HG03045 (cell line): ENCODE measurements at regions not wholly inside any gene's neighbourhood (a gene's known extent, or its start where the extent isn't known, plus 50 kb on each side); places are given as distances from the start of the nearest gene placed in this dataset.
"Not testable (repeated sequence)": the region's sequence is repeated elsewhere in the genome, so short reads cannot be mapped to it uniquely, and the experiment has no call there.

ENCODE experiments used
- ATAC-seq: cut with Tn5 transposase; IDR thresholded peaks from one replicate; pipeline ENCODE4 v1.9.1; 2021; ENCODE audit warnings: mild to moderate bottlenecking, moderate library complexity; ENCODE audit not compliant: unreplicated experiment

DNA sequence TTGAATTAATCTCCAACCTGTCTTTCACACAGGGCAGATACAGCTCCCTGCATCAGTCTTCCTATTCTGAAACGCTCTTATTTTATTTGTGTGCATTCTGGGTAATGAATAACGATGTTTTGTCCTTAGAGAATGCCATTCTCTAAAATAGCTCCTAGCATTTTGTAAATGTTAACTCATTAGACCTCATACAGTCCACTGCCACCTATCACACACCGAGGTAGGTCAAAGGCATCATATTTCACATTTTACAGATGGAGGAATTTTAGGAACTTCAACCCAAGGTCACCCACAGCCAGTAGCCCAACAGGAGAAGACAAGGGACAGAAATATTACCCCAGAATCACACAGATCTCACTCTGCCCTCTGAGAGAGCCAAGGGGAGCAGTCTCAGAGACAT is 455.4 kb upstream of the GYPC start:
- ATAC-seq: no peak

DNA sequence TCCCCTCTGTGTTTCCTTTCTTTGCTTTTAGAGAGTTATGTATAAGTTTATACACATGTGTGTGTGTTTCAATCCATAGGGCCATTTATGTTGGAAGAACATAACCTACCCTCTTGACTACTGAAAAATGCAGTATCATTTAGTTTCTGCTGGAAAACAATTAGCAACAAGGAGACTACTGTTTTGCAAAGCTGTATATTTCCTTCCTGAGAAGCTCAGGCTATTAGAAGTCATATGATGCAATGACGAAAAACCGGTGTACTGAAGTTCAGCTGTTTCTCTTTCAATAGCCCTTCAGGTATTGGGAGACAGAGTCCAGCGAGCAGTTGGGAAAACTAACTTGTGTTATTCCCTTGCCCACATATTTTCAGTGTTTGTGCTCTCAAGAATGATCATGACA is 447.7 kb upstream of the GYPC start:
- no peak for ATAC-seq

GRCh38 chr2:126212735-126213134 is 443.2 kb upstream of the GYPC start:
- no peak for ATAC-seq

GRCh38 chr2:126219081-126219480 is 436.9 kb upstream of the GYPC start:
- no peak for ATAC-seq

DNA sequence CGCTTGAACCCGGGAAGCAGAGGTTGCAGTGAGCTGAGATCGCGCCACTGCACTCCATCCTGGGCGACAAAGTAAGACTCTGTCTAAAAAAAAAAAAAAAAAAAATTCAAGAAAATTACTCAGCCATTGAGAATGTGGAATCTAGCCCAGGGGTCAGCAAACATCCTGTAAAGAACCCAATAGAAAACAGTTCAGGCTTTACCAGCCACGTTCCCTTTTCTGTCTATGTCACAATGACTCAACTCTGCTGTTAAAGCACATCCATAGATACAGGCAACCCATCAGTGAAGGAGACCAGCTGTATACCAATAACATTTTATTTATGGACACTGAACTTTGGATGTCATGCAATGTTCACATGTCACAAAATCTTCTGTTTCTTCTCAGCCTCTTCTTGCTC is 435.6 kb upstream of the GYPC start:
- no peak for ATAC-seq

DNA sequence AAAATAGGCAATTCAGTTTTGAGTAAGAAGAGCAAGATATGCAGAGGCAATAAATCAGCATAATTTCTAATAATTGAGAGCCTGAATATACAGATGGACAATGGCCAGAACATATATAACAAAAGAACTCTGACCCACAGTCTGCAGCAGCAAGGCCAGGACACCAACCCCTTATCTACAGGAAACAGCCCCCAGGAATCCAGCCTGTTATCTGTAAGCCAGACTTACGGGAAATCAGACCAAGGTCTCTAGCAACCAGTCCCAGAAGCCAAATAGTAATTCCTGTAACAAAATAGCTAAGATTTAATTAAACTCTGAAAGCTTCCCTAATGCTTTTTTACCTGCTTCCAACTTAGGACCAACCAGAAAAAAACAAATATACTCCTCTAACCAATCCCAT is 434.5 kb upstream of the GYPC start:
- ATAC-seq: no peak

DNA sequence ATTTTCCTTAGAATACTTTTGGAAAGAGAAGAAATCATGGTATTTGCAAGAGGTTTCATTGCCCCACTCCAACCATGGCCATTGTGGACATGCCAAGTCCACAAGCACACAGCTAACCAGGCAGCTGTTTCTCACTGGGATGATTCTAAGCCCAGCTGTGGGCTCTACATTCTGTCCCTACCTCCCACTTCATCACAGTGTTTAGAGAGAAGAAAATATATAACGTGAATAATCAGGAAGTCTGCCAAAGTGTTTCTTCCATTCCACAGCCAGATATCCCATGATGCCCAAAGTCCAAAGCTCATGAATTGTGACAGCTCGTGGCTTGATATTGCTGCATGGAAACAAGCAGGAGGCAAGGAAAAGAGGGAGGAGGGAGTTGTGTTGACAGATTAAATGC is 433.7 kb upstream of the GYPC start:
- ATAC-seq: no peak

DNA sequence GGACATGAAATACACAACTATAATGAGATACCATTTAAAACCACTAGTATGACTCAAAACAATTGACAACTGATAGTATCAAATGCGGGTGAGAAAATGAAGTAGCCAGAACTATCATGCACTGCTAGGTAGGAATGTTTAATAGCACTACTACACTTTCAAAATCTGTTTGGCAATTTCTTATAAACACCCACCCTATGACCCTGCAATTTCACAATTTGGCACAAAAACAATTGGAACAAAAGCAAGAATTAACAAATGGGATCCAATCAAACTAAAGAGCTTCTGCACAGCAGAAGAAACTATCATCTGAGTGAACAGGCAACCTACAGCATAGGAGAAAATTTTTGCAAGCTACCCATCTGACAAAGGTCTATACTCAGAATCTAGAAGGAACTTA is 431.2 kb upstream of the GYPC start:
- no peak for ATAC-seq

GRCh38 chr2:126227250-126227649 is 428.7 kb upstream of the GYPC start:
- no peak for ATAC-seq

DNA sequence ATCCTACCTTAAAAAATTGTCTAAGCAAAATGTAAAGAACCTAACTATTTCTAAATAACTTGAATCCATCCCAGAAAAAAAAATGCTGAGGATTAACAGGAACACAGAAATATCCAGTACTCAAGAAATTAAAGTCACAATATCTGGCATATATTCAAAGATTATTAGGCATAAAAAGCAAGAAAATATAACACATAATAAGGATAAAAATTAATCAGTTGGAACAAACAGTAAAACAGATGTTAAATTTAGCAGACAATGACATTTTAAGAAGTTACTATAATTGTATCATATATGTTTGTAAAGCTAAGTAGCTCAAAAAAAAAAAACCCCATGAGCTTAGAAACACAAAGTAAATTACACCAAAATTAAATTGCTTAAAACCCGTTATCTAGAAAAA is 427.4 kb upstream of the GYPC start:
- no peak for ATAC-seq

GRCh38 chr2:126238251-126238650 is 417.7 kb upstream of the GYPC start:
- no peak for ATAC-seq

GRCh38 chr2:126239320-126239955 is 416.5 kb upstream of the GYPC start:
- no peak for ATAC-seq

- no peak for ATAC-seq
Measured at GRCh38 chr2:126241001-126241400, 415.0 kb upstream of the GYPC start.

- ATAC-seq: no peak
Measured at GRCh38 chr2:126241411-126241810, 414.5 kb upstream of the GYPC start.

GRCh38 chr2:126244937-126245336 is 411.0 kb upstream of the GYPC start:
- ATAC-seq: peak; percentile 57

DNA sequence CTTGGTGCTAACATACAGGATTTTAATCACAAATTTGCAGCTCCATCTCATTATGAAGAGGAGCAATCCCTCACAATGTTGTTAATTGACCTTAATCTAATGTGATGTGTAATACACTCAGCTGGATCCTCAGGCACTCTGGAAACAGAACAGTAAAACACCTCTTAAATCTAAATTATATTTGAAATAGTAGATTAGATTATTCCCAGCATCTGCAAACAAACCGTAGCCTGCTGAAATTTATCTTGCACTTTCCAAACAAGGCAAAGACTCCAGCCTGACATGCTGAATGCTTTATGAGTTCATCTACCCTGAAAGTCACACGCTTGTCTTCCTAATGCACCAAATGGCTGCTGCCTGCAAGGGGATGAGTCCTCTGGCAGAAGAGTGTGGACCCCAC is 402.3 kb upstream of the GYPC start:
- no peak for ATAC-seq

DNA sequence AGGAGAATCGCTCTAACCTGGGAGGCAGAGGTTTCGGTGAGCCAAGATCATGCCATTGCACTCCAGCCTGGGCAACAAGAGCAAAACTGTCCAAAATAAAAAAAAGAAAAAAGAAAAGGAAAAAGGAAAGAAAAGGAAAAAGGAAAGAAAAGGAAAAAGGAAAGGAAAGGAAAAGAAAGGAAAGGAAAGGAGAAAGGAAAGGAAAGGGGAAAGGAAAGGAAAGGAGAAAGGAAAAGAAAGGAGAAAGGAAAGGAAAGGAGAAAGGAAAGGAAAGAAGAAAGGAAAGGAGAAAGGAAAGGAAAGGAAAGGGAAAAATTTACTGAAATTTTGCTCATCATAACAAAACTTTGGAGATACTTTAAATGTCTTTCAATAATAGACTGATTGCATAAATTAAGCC is 391.3 kb upstream of the GYPC start:
- no peak for ATAC-seq

- ATAC-seq: no peak
Measured at GRCh38 chr2:126269911-126270310, 386.0 kb upstream of the GYPC start.

DNA sequence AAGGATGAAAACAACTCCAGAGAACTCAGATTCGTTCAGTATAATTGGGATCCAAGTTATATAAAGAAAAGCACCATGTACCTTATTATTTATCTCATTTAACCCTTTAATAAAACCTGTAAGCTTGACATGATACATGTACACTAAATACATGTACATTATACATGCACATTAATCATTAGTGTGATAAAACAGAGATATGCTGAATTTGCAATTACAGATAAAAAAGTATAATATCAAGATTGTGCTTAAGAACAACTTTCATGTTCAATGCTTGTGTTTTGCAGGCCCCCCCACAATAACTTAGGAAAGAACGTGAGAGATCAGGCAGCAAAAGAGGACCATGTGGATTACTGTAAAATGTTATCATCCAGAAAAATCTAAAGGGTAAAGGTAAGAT is 385.4 kb upstream of the GYPC start:
- no peak for ATAC-seq

GRCh38 chr2:126272401-126272800 is 383.6 kb upstream of the GYPC start:
- no peak for ATAC-seq

GRCh38 chr2:126275098-126275497 is 380.9 kb upstream of the GYPC start:
- no peak for ATAC-seq

GRCh38 chr2:126276268-126276667 is 379.7 kb upstream of the GYPC start:
- ATAC-seq: not testable (repeated sequence)

DNA sequence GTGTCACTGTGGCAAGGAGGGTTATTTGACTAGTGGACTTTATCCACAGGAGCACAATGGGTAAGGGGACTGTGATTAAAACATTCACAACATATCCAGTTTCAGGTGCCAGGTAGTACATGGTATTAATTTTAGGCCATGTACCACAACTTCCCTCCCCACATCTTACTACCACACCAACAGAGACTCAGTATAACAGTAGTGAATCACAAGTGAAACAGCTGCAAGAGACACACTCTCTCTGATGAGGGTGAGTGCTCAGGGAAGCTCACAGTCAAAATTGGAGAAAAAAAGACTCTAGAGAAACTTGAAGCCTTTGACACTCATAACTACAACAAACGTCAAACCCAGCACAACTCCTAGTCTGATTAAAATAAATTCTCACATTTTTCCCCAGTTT is 367.6 kb upstream of the GYPC start:
- ATAC-seq: no peak

- not testable (repeated sequence) for ATAC-seq
Measured at GRCh38 chr2:126293962-126294361, 362.0 kb upstream of the GYPC start.
